ENCODE measurements at regions not wholly inside any gene's neighbourhood (a gene's known extent, or its start where the extent isn't known, plus 50 kb on each side); places are given as distances from the start of the nearest gene placed in this dataset.

DNA sequence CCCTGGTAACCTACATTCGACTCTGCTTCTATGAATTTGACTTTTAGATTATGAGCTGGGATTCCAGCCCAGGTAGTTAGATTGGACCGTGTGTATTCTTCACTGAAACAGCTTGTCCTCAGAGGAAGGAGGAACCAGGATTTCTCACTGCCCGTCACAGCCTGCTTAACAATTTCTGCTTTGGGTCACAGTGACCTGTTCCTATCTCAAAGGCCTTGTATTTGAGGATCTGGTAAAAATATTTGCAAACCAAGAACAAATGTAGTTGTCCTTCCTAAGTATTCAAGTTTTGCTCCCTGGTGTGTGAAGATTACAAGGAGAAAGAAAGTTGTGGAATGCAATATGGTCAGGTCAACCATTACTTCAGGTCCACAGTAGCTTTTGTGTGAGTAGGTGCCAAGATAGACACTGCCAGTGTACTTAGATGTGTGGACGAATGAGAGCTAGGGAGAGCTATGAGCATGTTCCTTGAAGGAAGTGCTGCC is 55.1 kb downstream of the KIF4B start:
- DNase-seq (ENCODE audit: low read depth in 2 of 3, low spot score in 1 of 3), result no peak

DNA sequence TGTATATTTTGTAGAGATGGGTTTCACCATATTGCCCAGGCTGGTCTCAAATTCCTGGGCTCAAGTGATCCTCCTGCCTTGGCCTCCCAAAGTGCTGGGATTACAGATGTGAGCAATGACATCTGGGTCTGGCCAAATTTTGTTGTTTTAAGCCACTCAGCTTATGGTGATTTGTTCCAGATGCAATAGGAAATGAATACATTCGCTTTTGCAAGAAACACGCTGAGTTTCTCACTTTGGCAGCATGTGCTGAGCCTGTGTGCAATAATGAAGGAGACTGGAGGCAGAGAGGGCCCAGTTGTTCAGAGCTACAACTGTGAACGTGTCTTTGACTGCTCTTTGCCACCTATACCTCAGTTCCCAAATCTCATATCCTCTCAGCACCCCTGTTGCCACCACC is 56.4 kb downstream of the KIF4B start:
- DNase-seq (ENCODE audit: low read depth in 2 of 3, low spot score in 1 of 3), result no peak

DNA sequence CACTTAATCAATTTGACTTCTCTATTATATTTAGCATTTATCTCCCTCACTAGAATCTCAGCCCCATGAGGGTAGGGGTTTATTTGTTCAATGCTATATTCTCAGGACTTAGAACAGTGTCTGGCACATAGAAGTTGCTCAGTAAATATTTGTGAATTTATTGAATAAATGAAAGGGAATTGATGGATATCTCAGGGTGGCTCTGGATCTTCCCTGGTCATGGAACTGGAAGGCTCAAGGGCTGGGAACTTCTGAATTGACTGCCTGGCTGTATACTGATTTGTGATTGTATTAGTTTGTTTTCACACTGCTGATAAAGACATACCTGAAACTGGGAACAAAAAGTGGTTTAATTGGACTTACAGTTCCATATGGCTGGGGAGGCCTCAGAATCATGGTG is 57.2 kb downstream of the KIF4B start:
- no peak for DNase-seq (ENCODE audit: low read depth in 2 of 3, low spot score in 1 of 3)

DNA sequence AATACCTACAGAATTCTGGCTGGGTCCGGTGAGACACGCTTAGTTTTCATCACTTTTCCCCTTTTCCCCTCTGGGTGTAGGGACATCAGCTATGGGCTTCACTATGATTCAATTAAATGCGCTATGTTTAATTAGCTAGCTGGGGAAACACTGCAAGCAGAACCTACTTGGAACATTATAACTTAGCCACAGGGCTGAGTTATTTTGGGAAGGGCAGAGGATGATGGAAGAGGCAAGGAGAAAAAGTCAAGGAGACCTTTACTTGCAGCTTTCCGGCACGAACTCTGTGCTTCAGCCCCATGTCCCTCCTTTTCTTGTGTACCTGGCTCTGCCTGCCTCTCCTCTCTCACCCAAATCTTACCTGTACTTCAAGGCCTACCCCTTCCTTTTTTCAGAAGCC is 62.8 kb downstream of the KIF4B start:
- DNase-seq (ENCODE audit: low read depth in 2 of 3, low spot score in 1 of 3), result no peak

DNA sequence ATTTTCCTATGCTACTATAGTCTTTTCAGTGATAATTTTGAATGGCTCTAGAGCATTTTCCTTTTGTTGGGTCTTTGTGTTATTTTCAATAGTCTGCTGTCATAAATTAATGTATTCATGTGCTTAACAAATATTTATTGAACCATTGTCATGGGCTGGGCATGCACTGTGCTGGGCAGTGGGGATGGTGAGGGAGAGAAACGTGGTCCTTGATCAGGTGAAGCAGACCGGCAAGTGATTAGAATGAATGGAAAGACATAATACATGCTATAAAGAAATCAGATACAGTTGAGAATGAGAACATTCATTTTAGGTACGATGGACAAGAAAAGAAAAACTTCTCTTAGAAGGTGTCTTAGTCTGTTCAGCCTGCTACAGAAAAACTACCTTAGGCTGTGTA is 66.1 kb downstream of the KIF4B start:
- no peak for DNase-seq (ENCODE audit: low read depth in 2 of 3, low spot score in 1 of 3)

DNA sequence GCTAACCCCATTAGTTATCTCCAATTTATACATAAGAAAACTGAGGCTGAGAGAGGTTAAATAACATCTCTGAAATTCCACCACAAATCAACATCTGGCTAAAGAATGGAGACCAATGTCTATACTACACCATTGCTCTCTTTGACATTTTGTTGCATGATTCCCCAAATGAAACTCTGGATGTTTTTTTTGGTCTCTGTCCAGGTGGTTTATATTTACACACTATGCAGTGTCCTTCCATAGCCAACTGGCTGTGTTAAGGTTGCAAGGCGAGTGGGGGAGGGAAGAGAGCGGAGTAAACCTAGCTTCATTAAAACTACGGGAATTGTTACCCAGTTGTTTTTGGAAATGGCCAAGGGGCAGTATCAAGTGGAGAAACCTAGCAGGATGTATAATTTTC is 67.2 kb downstream of the KIF4B start:
- no peak for DNase-seq (ENCODE audit: low read depth in 2 of 3, low spot score in 1 of 3)

DNA sequence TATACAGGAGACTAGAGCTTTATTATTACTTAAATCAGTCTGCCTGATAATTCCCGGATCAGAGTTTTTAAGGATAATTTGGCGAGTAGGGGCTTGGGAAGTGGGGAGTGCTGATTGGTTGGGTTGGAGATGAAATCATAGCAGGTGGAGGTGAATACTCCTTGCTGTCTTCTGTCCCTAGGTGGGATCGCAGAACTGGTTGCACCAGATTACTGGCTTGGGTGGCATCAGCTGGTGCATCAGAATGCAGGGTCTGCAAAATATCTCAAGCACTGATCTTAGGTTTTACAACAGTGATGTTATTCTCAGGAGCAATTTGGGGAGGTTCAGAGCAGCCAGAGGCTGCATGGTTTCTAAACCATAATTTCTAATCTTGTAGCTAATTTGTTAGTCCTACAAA is 68.1 kb downstream of the KIF4B start:
- no peak for DNase-seq (ENCODE audit: low read depth in 2 of 3, low spot score in 1 of 3)

DNA sequence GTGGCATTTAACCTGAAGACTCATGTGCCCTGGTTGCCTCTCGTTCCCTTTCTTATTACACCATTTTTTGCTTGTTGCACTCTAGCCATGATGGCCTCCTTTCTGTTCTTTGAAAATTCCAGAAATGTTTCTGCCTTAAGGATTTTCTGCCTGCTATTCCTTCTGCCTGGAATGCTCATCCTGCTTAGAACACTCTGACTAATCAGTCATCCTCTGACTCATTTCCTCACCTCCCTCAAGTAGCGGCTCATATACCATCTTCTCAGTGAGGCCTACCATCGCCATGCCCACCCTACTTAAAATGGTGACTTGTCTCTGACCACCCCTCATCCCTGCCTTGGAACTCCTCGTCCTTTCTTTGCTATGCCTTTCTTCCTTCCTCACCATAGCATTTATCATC is 68.8 kb downstream of the KIF4B start:
- no peak for DNase-seq (ENCODE audit: low read depth in 2 of 3, low spot score in 1 of 3)

DNA sequence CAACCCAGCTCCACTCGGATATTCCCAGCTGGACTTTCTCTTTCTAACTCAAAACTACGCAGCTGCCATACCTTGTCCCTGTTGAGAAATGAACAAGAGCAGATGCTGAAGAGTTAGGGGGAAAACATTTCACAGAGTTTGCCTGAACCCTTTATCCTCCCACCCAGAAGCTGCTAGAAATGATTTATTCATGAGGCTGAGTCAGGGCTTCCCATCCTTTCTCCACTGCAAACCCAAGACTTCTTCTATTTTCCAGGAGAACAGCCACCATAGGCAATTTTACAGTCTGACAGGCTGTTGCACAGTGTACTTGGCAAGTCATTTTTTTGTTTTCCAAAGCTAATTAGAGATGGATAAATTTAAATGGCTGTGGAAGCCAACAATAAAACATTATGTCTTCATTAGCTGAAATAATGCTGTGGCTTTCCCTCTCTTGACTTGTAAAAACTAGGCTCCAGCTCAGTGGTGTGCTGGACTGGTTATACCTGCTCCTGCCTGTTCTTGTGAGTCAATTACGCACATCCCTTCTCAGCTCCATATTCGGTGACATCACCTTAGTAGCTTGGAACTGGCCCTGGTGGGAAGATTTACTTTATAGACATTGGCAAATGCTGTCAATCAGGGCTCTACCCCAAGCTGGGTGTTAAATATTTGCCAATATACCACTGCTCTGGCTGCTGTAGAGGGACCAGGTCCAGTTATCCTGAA is 71.9 kb downstream of the KIF4B start:
- no peak for DNase-seq (ENCODE audit: low read depth in 2 of 3, low spot score in 1 of 3)

DNA sequence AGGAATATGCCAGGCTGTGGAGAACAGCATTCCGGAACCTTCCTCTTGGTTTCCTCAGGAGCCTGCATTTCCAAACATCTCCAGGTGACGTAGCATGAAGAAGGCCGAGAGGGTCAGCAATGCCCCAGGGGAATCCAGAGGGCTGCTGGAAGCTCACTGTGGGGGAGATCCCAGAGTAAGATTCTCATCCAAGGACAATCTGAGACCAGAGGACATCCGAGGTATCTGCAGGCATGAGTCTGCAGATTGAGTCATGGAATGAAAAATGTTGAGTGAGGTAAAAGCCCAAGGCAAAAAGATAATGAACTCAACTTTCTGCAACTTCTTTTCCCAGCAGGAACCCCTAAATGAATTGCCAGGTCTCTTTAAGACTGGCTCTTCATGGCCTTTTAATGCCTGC is 73.5 kb downstream of the KIF4B start:
- DNase-seq (ENCODE audit: low read depth in 2 of 3, low spot score in 1 of 3), result no peak

DNA sequence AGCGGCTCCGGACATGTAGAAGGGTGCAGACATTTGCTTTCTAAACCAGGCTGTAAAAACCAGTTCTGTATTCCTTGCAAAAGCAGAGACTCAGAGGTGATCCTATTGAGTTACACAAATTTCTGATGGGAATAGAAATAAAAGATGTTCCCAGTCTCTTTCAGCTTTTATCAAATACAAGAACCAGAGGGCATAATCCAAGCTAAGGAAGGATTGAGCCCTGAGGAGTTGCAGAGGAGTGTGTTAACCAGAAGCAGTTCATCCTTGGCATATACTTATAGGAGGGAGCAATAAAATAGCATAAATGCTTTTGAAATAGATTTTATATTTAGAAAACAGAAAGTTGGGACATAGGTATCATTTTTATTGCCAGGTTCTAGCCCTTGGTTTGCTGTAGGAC is 75.3 kb downstream of the KIF4B start:
- no peak for DNase-seq (ENCODE audit: low read depth in 2 of 3, low spot score in 1 of 3)

DNA sequence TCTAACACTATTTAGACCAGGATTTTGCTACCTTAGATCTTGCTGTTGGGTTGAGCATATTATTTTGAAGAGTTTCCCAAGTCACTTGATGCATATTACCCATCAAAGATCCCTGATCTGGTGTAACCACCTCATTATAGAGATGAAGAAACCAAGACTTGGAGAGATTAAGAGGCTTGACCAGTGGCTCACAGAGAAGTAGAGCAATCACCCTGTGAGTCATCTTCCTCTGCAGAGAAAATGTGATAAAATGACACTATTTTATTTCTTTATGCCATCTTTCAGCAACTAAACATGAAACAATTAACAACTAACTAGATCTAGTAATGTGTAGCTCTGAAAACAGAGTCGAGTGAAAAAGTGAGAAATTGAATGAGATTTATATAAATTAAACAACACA is 76.1 kb downstream of the KIF4B start:
- DNase-seq (ENCODE audit: low read depth in 2 of 3, low spot score in 1 of 3), result no peak

DNA sequence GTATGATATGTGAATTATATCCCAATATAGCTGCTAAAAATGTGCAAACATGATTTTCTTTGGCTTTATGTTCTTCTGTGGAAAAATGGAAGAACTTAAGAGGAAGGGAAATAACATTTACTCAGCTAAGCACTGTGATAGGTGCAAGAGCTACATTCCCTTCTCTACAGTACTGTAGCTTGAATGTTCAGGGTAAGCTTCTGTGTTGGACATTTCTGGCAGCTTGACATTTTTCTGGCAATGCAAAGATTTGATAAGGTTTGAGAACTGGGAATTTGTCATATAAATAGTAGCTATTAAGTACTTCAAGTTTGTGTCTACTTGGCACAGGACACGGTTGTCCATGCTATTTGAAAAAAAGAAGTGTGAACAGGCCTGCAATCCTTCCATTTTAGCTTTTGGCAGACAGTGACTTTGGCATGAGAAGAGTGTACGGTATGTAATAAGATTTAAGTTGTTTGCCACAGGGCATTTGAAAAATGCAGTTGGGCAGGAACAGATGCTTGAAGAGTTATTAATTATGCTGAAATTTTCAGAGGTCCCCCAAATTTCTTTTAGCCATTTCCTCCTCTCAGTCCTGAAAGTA is 77.6 kb downstream of the KIF4B start:
- no peak for DNase-seq (ENCODE audit: low read depth in 2 of 3, low spot score in 1 of 3)

DNA sequence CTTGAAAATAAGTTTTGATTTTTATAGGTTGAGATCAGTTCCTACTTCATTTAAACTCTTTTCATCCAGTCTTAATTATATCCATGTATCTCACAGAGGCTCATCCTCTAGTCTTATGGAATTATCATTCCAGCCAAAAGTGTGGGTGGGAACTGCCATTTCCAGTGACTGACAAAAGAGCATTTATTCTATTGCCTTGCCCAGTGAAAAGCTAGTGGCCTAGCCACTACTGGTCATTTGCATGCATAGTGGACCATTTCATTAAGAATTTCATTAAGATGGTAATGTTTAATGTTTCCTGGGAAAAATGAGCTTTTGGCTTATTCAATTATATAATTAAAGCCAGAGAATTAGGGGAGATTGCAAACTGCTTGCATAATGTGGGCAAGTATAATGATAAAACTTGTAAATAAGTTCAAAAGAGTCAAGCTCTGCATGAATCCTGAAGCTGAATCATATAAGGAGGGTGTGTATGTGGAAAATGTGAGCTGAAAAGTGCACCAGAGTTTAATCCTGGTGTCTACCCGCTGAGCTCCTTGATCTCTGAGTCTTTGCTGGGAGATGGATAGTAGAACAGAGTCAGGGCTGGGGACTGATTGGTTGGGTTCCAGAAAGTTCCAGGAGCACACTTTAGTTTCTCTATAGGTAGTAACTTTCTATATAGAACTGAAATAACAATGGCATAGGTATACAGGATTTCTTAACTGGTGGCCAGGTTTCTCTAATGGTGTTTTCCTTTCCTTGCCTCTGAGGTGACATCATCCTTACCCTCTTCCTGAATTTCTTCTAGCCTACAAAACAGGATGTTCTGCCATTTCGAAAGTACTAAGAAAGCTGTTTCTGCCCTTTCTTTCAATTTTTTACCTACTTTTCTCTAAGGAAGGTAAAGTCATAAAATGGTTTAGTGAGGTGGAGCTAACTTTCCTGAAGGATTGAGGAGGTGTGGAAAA is 78.5 kb downstream of the KIF4B start:
- no peak for DNase-seq (ENCODE audit: low read depth in 2 of 3, low spot score in 1 of 3)

DNA sequence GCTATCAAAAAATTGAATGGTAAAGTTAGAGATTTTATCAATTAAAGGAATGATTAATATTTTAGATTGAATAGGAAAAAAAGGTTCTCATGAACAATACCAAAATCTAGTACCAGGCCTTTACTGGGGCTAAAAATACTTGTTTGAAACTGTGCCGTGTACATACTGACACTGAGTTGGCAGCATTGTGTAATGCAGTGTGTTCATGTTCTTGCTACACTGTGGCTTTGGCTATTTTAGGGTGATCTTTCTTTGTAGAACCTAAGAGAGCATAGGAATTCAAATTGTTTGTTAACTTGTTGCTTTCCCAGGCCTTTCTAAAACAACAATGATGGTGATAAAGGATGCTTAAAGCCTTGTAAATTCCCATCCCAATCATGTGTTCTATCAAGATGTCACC is 80.9 kb downstream of the KIF4B start:
- no peak for DNase-seq (ENCODE audit: low read depth in 2 of 3, low spot score in 1 of 3)

DNA sequence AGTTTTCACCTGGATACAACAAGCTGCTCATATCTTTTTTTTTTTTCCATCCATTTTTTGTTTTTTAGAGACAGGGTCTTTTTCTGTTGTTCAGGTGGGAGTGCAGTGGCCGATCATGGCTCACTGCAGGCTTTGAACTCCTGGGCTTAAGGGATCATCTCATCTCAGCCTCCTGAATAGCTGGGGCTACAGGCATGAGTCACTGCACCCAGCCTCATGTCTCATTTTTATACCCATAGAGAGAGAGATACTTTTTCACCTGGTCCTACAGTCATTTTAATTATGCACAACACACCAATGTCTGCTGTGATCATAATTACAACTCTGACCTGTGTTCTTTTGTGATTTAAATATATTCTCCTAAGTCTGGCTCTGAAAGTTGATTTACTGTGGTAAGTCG is 84.4 kb downstream of the KIF4B start:
- DNase-seq (ENCODE audit: low read depth in 2 of 3, low spot score in 1 of 3), result no peak

DNA sequence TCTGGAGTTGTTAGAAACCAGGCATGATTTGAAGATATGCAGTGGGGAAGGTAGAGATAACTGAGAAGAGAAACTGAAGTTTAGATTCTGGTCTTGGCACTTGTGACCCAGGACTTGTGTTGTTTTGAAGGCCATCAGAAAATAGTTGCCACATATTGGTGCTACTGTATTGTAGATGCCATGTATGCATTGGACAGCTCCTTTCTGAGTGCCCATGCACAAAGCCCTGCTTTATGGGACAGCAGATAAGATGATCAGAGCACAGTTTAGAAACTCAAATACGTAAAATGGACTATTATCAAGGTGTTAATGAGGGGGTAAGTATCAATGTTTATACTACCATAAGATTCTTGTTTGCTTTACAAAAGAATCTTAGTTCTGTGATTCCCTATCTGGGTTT is 84.9 kb downstream of the KIF4B start:
- DNase-seq (ENCODE audit: low read depth in 2 of 3, low spot score in 1 of 3), result no peak

DNA sequence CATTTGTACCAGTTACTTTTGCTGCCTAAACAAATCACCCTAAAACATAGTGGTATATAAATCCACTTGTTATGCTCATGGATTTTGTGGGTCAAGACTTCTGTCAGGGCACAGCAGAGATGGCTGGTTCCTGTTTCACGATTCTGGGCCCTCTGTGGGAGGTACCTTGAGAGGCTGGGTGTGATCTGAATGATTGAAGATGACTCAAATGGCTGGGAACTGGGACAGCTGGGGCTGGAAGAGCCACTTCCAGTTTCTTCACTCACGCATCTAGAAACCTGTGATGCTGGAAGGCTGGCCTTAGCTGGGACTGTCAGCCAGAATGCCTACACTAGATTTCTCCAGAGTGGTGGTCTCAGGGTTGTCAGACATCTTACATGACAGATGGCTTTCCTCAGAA is 88.1 kb downstream of the KIF4B start:
- DNase-seq (ENCODE audit: low read depth in 2 of 3, low spot score in 1 of 3), result no peak

DNA sequence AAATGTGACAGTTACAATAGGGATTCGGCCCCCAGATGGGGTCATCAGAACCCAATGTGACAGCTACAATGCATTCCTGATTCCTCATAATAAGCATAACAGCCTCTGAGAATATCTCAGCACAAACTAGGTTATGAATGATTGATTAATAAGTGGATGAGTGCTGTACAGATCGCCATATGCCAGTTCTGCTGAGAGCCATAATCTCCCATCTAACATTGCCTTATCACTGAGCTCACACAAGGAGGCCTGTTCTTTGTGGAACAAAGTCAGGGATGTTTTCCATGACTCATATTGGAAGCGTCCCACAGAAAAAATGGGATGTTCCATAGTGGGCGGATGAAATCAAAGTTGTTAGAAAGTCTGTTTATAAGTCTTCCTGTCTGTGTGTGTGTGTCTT is 89.6 kb downstream of the KIF4B start:
- DNase-seq (ENCODE audit: low read depth in 2 of 3, low spot score in 1 of 3), result no peak

DNA sequence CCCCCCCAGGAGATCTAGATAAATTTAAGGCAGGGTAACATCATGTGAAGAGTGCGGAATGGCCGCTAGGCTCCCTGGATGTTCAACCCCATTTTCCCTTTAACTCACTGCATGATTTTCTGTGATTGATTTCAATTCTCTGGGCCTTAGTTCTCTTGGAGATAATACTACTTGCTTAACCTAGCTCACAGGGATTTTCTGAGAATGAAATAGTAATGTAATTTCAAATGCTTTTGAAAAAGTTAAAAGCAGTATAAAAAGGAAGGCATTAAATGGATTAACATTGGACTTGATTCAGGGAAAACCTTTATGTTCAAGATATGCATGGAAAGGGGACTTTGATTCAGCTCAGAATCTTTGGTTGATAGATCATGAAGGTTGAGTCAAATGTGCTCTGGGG is 90.9 kb downstream of the KIF4B start:
- no peak for DNase-seq (ENCODE audit: low read depth in 2 of 3, low spot score in 1 of 3)

DNA sequence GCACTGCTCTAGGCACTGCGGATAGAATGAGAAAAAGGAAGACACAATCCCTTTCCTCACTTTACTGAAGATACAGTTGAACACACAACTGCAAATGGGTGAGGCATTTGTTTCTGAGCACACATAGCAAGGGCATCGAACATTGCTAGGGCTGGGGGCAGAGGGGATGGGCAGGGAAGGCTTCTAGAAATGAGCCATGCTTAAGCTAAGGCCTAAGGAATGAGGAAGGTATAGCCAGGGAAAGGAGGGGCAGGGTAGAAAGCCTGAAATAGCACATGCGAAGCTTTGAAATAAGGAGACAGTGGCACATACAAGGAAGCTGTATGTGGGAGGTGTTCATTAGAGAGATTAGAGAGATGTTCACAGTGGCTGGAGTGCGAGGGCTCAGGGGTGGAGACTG is 92.7 kb downstream of the KIF4B start:
- DNase-seq (ENCODE audit: low read depth in 2 of 3, low spot score in 1 of 3), result no peak

DNA sequence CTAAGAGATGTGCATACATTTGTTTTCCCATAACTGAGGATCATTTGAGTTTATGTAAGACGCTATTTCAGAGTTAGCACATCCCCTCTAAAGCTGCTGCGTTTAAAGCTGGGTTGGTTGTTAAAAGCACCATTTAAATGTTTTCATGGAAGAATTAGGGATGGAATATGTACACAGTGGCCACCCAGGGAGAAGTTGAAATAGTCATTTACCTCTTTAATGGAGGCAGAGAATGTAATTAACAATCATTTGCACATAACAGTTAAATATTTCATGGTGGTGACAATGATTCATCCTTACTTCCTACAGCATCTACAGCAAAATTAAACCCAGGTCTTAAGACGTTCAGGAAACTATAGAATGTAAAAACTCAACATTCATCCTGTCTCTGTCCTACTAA is 100.3 kb downstream of the KIF4B start:
- DNase-seq (ENCODE audit: low read depth in 2 of 3, low spot score in 1 of 3), result no peak

Measured in stimulated activated CD4-positive, alpha-beta T cell treated with anti-CD3 and anti-CD28 coated beads, Interleukin-12 subunit alpha, Interleukin-12 subunit beta, amount 100 ng/mL, for 48 hours (primary cell).